ENCODE measurements at regions not wholly inside any gene's neighbourhood (a gene's known extent, or its start where the extent isn't known, plus 50 kb on each side); places are given as distances from the start of the nearest gene placed in this dataset.

GRCh38 chr5:89173528-89173927 is 290.5 kb upstream of the MEF2C start:
- no peak for TF ChIP-seq CTCF (IDR thresholded peaks at IDR 0.05)
- TF ChIP-seq POLR2A (IDR thresholded peaks at IDR 0.05): no peak
- TF ChIP-seq POLR2AphosphoS5 (IDR thresholded peaks at IDR 0.05): no peak
